BLaER1 (cell line): ENCODE measurements at regions not wholly inside any gene's neighbourhood (a gene's known extent, or its start where the extent isn't known, plus 50 kb on each side); places are given as distances from the start of the nearest gene placed in this dataset.
A peak's percentile ranks its signal among the peaks of the same experiment; 100 is the strongest.

Experiments used
- H3K27ac ChIP-seq: shearing (Covaris generic); formaldehyde crosslinking; 2 replicates; pipeline ENCODE4 v1.8.1; 2022
- H3K27me3 ChIP-seq: shearing (Covaris generic); formaldehyde crosslinking; 2 replicates; pipeline ENCODE4 v1.8.1; 2022
- H3K36me3 ChIP-seq: shearing (Covaris generic); formaldehyde crosslinking; 2 replicates; pipeline ENCODE4 v1.8.1; 2022
- H3K4me1 ChIP-seq: shearing (Covaris generic); formaldehyde crosslinking; 2 replicates; pipeline ENCODE4 v1.8.1; 2022
- H3K4me2 ChIP-seq: shearing (Covaris generic); formaldehyde crosslinking; 2 replicates; pipeline ENCODE4 v1.8.1; 2022
- H3K4me3 ChIP-seq: shearing (Covaris generic); formaldehyde crosslinking; 2 replicates; pipeline ENCODE4 v1.8.1; 2022
- H3K9ac ChIP-seq: shearing (Covaris generic); formaldehyde crosslinking; 2 replicates; pipeline ENCODE4 v1.8.1; 2022
- H3K9me3 ChIP-seq: shearing (Covaris generic); formaldehyde crosslinking; 2 replicates; pipeline ENCODE4 v1.8.1; 2022
- H4K20me1 ChIP-seq: shearing (Covaris generic); formaldehyde crosslinking; 2 replicates; pipeline ENCODE4 v1.8.1; 2022
- Cebpa-rat ChIP-seq: shearing (Covaris generic); IDR thresholded peaks from 2 replicates; pipeline ENCODE4 v1.8.1; 2022

- Histone ChIP-seq H3K27me3 (no peaks in the 10 kb centered on the region), H3K4me3 (no peak overlapping the region), H3K4me1 (no peaks in the 10 kb centered on the region), H3K9me3 (no peaks in the 10 kb centered on the region), H3K4me2 (no peak overlapping the region), H3K36me3 (no peaks in the 10 kb centered on the region), H4K20me1 (no peaks in the 10 kb centered on the region), H3K9ac (no peak overlapping the region), H3K27ac (no peak overlapping the region)
- no peak for TF ChIP-seq Cebpa-rat
Observed at GRCh38 chr4:64508089-64508488, 98.8 kb upstream of the TECRL start.

GRCh38 chr4:64503945-64504675 is 94.9 kb upstream of the TECRL start:
- H3K9me3 ChIP-seq, result no peaks in the 10 kb centered on the region
- TF ChIP-seq Cebpa-rat, result no peak
- H3K27me3 ChIP-seq, result no peaks in the 10 kb centered on the region
- no peak overlapping the region for H3K4me3 ChIP-seq
- H3K4me1 ChIP-seq, result no peaks in the 10 kb centered on the region
- H3K27ac ChIP-seq, result no peak overlapping the region
- H3K36me3 ChIP-seq, result no peaks in the 10 kb centered on the region
- H3K9ac ChIP-seq, result no peak overlapping the region
- H3K4me2 ChIP-seq, result no peak overlapping the region
- no peaks in the 10 kb centered on the region for H4K20me1 ChIP-seq

GRCh38 chr4:64503416-64503815 is 94.2 kb upstream of the TECRL start:
- H4K20me1 ChIP-seq, result no peaks in the 10 kb centered on the region
- no peak overlapping the region for H3K9ac ChIP-seq
- H3K36me3 ChIP-seq, result no peaks in the 10 kb centered on the region
- no peaks in the 10 kb centered on the region for H3K27me3 ChIP-seq
- no peak for TF ChIP-seq Cebpa-rat
- H3K4me1 ChIP-seq, result no peaks in the 10 kb centered on the region
- H3K9me3 ChIP-seq, result no peaks in the 10 kb centered on the region
- no peak overlapping the region for H3K27ac ChIP-seq
- no peak overlapping the region for H3K4me2 ChIP-seq
- no peak overlapping the region for H3K4me3 ChIP-seq

DNA sequence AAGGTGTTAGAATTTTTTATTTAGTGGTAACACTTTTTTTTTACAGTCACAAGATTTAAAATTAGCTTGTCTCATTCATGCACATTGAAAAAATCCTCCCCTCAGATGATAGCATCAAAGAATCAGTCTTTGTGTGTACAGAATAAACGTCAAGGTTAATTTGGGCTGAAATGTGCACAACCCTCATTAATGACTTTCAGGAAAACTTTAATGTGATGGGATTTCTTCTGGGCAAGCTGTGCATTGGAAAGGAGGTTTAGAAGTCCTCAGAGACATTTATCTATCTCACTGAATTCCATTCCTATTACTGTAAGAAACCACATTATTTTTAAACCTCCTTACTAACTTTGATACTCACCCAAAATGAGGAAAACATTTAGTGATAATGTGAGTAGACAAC is 88.2 kb upstream of the TECRL start:
- TF ChIP-seq Cebpa-rat, result no peak
- H3K4me3 ChIP-seq, result no peak overlapping the region
- H3K9me3 ChIP-seq, result no peaks in the 10 kb centered on the region
- no peaks in the 10 kb centered on the region for H3K27me3 ChIP-seq
- H3K36me3 ChIP-seq, result no peaks in the 10 kb centered on the region
- H3K4me2 ChIP-seq, result no peak overlapping the region
- no peak overlapping the region for H3K9ac ChIP-seq
- H3K27ac ChIP-seq, result no peak overlapping the region
- H4K20me1 ChIP-seq, result no peaks in the 10 kb centered on the region
- H3K4me1 ChIP-seq, result no peaks in the 10 kb centered on the region

DNA sequence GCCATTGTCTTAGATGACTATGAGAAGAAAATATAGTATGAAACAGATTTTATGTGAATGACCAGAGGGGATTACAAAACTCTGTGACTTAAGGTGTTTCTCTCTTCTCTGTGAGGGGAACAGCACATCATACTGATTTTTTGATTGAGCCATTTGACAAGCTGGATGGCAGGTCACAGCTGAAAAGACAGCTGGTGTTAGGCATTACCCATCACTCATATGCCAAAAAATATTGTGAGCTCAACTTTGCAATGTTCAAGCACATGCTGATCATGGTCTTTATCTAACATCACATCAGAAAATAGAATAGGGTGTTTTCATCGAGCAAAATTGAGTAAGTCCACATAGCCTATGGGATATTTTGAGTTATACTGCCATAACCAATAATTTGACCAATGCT is 86.7 kb upstream of the TECRL start:
- Histone ChIP-seq H3K4me2 (no peak overlapping the region), H3K9me3 (no peaks in the 10 kb centered on the region), H3K4me3 (no peak overlapping the region), H3K27me3 (no peaks in the 10 kb centered on the region), H3K4me1 (no peaks in the 10 kb centered on the region), H3K27ac (no peak overlapping the region), H3K9ac (no peak overlapping the region), H3K36me3 (no peaks in the 10 kb centered on the region), H4K20me1 (no peaks in the 10 kb centered on the region)
- no peak for TF ChIP-seq Cebpa-rat

DNA sequence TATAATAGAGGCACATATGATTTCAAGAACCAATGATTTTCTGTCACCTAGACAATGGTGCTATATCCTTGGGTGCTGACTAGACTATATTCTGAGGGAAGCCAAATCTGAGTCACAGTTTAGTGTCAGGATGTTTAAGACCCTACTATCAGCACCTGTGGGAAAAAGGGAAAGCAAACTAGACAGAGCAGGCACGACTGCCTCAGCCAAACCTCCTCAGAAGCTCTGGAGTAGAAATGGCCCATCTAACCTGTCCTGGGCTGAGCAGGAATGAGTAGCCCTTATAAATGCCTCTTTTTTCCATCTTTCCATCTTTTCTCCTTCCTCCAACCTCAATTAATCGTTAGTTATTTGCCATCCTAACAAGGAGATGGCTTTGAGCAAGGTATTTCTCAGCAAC is 80.4 kb upstream of the TECRL start:
- peak overlapping the region; percentile 45; the same call in 1 of the 2 replicates for H3K4me2 ChIP-seq
- no peaks in the 10 kb centered on the region for H4K20me1 ChIP-seq
- H3K4me3 ChIP-seq, result no peak overlapping the region
- no peak overlapping the region for H3K27ac ChIP-seq
- H3K36me3 ChIP-seq, result no peaks in the 10 kb centered on the region
- no peaks in the 10 kb centered on the region for H3K9me3 ChIP-seq
- no peaks in the 10 kb centered on the region for H3K27me3 ChIP-seq
- TF ChIP-seq Cebpa-rat, result no peak
- no peak overlapping the region for H3K9ac ChIP-seq
- peaks cover 12% of the 10 kb centered on the region for H3K4me1 ChIP-seq

DNA sequence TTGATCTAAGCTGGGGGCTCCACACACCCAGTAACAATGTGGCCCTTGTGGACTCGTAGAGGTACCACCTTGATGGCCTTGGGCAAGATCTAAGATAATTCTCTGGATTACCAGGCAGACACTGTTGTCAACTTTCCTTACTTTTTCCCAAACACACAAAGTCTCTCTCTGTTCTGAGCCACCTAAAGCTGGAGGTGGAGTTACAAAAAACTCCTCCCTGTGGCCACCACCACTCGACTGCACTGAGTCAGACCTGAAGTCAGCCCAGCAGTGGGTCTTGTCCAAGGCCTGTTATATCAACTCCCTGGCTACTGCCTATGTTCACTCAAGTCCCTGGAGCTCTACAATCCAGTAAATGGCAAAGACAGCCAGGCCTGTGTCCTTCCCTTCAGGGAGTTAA is 70.1 kb upstream of the TECRL start:
- H3K4me1 ChIP-seq, result no peaks in the 10 kb centered on the region
- no peak overlapping the region for H3K27ac ChIP-seq
- no peak overlapping the region for H3K9ac ChIP-seq
- H3K27me3 ChIP-seq, result no peaks in the 10 kb centered on the region
- no peak overlapping the region for H3K4me3 ChIP-seq
- H3K4me2 ChIP-seq, result no peak overlapping the region
- H3K9me3 ChIP-seq, result no peaks in the 10 kb centered on the region
- no peaks in the 10 kb centered on the region for H4K20me1 ChIP-seq
- no peaks in the 10 kb centered on the region for H3K36me3 ChIP-seq
- TF ChIP-seq Cebpa-rat, result no peak

DNA sequence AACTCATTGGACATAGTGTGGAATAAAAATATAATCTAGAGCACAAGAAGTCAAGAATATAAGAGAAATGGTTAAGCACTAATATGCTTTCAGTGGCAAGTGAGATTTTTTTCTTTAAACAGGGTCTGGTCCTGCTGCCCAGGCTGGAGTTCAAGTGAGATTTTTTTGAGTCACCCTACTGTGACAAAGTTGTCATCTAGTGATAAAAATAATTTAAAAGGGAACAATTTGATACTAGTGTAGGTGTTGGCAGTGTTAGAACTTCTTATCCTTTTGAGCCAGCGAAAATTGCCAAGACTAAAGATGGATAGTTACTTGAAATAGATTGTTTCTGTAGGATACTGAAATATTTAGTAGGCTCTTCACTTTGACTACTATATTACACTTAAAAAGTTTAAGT is 67.9 kb upstream of the TECRL start:
- no peaks in the 10 kb centered on the region for H3K36me3 ChIP-seq
- H3K4me3 ChIP-seq, result no peak overlapping the region
- no peak overlapping the region for H3K9ac ChIP-seq
- TF ChIP-seq Cebpa-rat, result no peak
- no peaks in the 10 kb centered on the region for H3K4me1 ChIP-seq
- H3K27me3 ChIP-seq, result no peaks in the 10 kb centered on the region
- H3K9me3 ChIP-seq, result no peaks in the 10 kb centered on the region
- no peak overlapping the region for H3K27ac ChIP-seq
- H3K4me2 ChIP-seq, result no peak overlapping the region
- no peaks in the 10 kb centered on the region for H4K20me1 ChIP-seq

- Histone ChIP-seq H3K4me3 (no peak overlapping the region), H4K20me1 (no peaks in the 10 kb centered on the region), H3K9ac (no peak overlapping the region), H3K9me3 (no peaks in the 10 kb centered on the region), H3K27ac (no peak overlapping the region), H3K4me2 (no peak overlapping the region), H3K27me3 (no peaks in the 10 kb centered on the region), H3K4me1 (no peaks in the 10 kb centered on the region), H3K36me3 (no peaks in the 10 kb centered on the region)
- no peak for TF ChIP-seq Cebpa-rat
Observed at GRCh38 chr4:64465263-64465662, 56.0 kb upstream of the TECRL start.

GRCh38 chr4:64464581-64464980 is 55.3 kb upstream of the TECRL start:
- Histone ChIP-seq H3K27ac (no peak overlapping the region), H3K4me3 (no peak overlapping the region), H3K4me1 (no peaks in the 10 kb centered on the region), H3K36me3 (no peaks in the 10 kb centered on the region), H3K9ac (no peak overlapping the region), H4K20me1 (no peaks in the 10 kb centered on the region), H3K27me3 (no peaks in the 10 kb centered on the region), H3K9me3 (no peaks in the 10 kb centered on the region), H3K4me2 (no peak overlapping the region)
- TF ChIP-seq Cebpa-rat, result no peak
